ENCODE measurements at regions not wholly inside any gene's neighbourhood (a gene's known extent, or its start where the extent isn't known, plus 50 kb on each side); places are given as distances from the start of the nearest gene placed in this dataset.

GRCh38 chr10:111295788-111296187, 219.0 kb downstream of the ADRA2A start:
- intact Hi-C loops (cut with micrococcal nuclease) (no loop called here), dilution Hi-C loops (cut with HindIII; ENCODE audit: low sequenced_read_pairs, unreplicated experiment) (no loop called here), in situ Hi-C loops (cut with MboI; ENCODE audit: low sequenced_read_pairs) (no loop called here)
- Histone ChIP-seq H3K79me1 (ENCODE audit: low read depth in 1 of 2, low read length in 2 of 2) (no peaks in the 10 kb centered on the region), H2BK120ac (ENCODE audit: low read depth, low read length) (no peak overlapping the region), H3K18ac (ENCODE audit: low read depth, low read length) (no peak overlapping the region), H2BK20ac (ENCODE audit: low read depth, low read length) (no peak overlapping the region), H4K8ac (ENCODE audit: low read depth in 2 of 2, low read length in 2 of 2) (no peak overlapping the region), H3K27me3 (ENCODE audit: control insufficient read depth, insufficient read depth, low read length) (no peaks in the 10 kb centered on the region), H2AFZ (replicated peaks; ENCODE audit: low read length, poor library complexity) (no peak overlapping the region), H2AK5ac (ENCODE audit: low read depth, low read length) (no peak overlapping the region), H3K4me1 (ENCODE audit: control insufficient read depth, insufficient read depth, low read length) (no peaks in the 10 kb centered on the region), H4K5ac (ENCODE audit: low read depth, low read length) (no peak overlapping the region), H3K4me3 (ENCODE audit: insufficient read depth, low read depth, low read length) (no peak overlapping the region), H3K9me1 (ENCODE audit: insufficient read depth, low read length) (no peaks in the 10 kb centered on the region), H2BK15ac (ENCODE audit: low read depth, low read length) (no peak overlapping the region), H2AK9ac (replicated peaks; ENCODE audit: low read depth, low read length, poor library complexity) (no peak overlapping the region), H3K27ac (ENCODE audit: insufficient read depth, low read length) (no peak overlapping the region), H3K14ac (replicated peaks; ENCODE audit: low read depth, low read length) (no peak overlapping the region), H3K36me3 (ENCODE audit: control insufficient read depth, insufficient read depth, low read length) (no peaks in the 10 kb centered on the region), H4K91ac (ENCODE audit: insufficient read depth, low read depth, low read length) (no peak overlapping the region), H3K4ac (ENCODE audit: low read depth, low read length) (no peak overlapping the region), H3K56ac (ENCODE audit: extremely low read depth, insufficient read depth, low read length) (no peak overlapping the region), H3K23ac (ENCODE audit: low read depth, low read length) (no peak overlapping the region), H2BK5ac (ENCODE audit: low read depth, low read length, poor library complexity, severe bottlenecking) (no peak overlapping the region), H3K9ac (ENCODE audit: low read depth, low read length) (no peak overlapping the region), H3K9me3 (ENCODE audit: control insufficient read depth, insufficient read depth, low read length) (peaks cover 7% of the 10 kb centered on the region), H4K20me1 (ENCODE audit: insufficient read depth, low read length) (no peaks in the 10 kb centered on the region), H3K4me2 (ENCODE audit: low read depth, low read length) (no peak overlapping the region)
- no CpG with 5 or more reads among the region's 1 CpG for WGBS, 2 experiments (ENCODE audit: extremely low coverage in 2 of 2, insufficient read length in 1 of 2)
- ChIA-PET CTCF (interaction anchor here (0.6 kb wide), 1 partner anchor 682 kb away, joined by 3 read pairs; no protein-coding TSS in a partner anchor), POLR2A (ENCODE audit: unreplicated experiment) (no interaction called here)
- DNase-seq, result no peak
- no peak for ATAC-seq (ENCODE audit: low read depth)
- BruUV-seq (replicated peaks), result no TSS peak
- TF ChIP-seq POLR2A (IDR thresholded peaks at IDR 0.05; ENCODE audit: low read depth, low read length) (no peak), MAFK (IDR thresholded peaks at IDR 0.05; ENCODE audit: low read depth, low read length) (no peak), CEBPB (IDR thresholded peaks at IDR 0.05; ENCODE audit: low read depth, low read length) (no peak), MXI1 (IDR thresholded peaks at IDR 0.05; ENCODE audit: borderline replicate concordance, low read depth, low read length) (no peak), RCOR1 (IDR thresholded peaks at IDR 0.05; ENCODE audit: insufficient replicate concordance, low read length) (no peak)
